ENCODE measurements at regions not wholly inside any gene's neighbourhood (a gene's known extent, or its start where the extent isn't known, plus 50 kb on each side); places are given as distances from the start of the nearest gene placed in this dataset.

DNA sequence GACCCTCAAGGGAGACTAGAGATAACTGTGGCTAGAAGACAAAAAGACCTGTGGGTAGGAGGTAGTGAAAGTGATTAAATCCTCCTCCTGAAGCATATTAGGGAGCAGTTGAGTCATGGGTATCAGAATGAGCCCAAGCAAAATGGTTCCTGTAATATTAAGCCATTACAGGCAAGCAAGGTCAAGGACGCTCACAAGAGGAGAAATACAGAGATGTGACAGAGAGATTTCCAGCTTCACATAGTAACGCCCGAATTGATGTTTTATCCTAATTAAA, 77.7 kb downstream of the FAM76B start:
- H3K27ac ChIP-seq = no peak overlapping the region
- TF ChIP-seq, protein P1, sequence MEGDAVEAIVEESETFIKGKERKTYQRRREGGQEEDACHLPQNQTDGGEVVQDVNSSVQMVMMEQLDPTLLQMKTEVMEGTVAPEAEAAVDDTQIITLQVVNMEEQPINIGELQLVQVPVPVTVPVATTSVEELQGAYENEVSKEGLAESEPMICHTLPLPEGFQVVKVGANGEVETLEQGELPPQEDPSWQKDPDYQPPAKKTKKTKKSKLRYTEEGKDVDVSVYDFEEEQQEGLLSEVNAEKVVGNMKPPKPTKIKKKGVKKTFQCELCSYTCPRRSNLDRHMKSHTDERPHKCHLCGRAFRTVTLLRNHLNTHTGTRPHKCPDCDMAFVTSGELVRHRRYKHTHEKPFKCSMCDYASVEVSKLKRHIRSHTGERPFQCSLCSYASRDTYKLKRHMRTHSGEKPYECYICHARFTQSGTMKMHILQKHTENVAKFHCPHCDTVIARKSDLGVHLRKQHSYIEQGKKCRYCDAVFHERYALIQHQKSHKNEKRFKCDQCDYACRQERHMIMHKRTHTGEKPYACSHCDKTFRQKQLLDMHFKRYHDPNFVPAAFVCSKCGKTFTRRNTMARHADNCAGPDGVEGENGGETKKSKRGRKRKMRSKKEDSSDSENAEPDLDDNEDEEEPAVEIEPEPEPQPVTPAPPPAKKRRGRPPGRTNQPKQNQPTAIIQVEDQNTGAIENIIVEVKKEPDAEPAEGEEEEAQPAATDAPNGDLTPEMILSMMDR (IDR thresholded peaks at IDR 0.05) = no peak

DNA sequence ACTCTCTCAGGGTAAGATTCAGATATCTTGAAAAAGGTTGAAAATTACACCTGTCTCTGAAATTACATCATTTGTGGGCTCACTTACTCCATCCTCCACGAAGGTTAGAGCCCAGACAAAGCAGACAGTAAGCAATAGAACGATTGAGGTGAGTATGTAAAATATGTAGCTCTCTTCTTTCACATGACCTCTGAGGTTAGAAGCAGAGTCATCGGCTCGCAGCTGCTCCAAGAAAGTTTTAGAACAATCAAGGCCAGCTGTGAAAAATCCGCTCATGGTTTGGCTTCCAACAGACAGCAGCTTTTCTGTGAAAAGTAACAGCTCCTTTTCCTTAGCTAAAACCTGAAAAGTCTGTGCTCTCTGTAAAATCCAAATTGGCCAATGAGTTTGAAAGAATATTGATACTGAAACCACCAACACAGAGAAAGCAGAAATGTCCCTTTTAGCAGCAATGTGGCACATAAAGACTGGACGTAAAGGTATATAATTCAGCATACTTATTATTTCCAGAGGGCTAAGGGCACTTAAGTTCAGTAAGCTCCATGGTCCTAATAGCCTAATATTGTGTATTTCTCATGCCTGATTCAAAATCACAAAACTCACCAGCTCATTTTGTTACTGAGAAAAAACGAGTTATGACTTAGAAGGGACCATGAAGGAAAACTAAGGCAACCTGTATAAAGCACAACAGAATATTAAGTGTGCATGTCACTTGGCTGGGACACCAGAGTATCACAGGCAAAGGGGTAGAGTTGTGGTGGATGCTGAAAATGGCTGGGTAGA, 78.2 kb downstream of the FAM76B start:
- no peak for DNase-seq
- Histone ChIP-seq H3K27me3 (no peaks in the 10 kb centered on the region), H3K9me3 (no peaks in the 10 kb centered on the region), H3K36me3 (no peaks in the 10 kb centered on the region), H3K27ac (no peak overlapping the region), H3K4me1 (no peaks in the 10 kb centered on the region), H3K4me3 (no peak overlapping the region), H3K9ac (ENCODE audit: low read depth in 2 of 2, low read length in 2 of 2) (no peak overlapping the region)
- intact Hi-C loops (cut with DNase I) = loop anchor here (10.0 kb wide), 1 partner anchor 647 kb away; the partner anchor contains the start of gene SRSF8
- TF ChIP-seq, protein P1 (IDR thresholded peaks at IDR 0.05) = no peak

More for the DNA sequence above, 77.7 kb downstream of the FAM76B start:
- Histone ChIP-seq H3K27me3 (no peaks in the 10 kb centered on the region), H3K4me1 (no peaks in the 10 kb centered on the region), H3K9me3 (no peaks in the 10 kb centered on the region), H3K36me3 (no peaks in the 10 kb centered on the region), H3K4me3 (no peak overlapping the region), H3K9ac (ENCODE audit: low read depth in 2 of 2, low read length in 2 of 2) (no peak overlapping the region)
- intact Hi-C loops (cut with DNase I) = loop anchor here (10.0 kb wide), 1 partner anchor 647 kb away; the partner anchor contains the start of gene SRSF8
- no peak for DNase-seq

DNA sequence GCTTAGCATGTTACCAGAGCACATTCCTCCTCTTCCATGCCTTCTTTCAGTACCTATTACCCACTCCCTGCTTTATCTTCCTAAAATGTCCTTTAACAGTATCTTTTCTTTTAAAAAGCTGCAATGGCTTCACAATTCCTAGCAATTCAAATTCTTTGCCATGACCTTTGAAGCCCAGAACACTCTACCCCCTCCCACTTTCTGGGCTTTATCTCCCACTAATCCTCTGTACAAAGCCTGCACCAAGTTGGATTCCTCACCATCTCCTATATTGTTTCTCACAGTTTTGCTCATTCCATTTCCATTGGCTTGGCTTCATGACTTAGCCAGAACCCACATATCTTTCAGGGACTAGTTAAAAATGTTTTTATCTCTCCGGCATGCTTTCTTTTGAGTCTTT, 80.9 kb downstream of the FAM76B start:
- Histone ChIP-seq H3K27ac (no peak overlapping the region), H3K4me1 (no peaks in the 10 kb centered on the region), H3K9me3 (no peaks in the 10 kb centered on the region), H3K27me3 (no peaks in the 10 kb centered on the region), H3K4me3 (no peak overlapping the region), H3K36me3 (no peaks in the 10 kb centered on the region), H3K9ac (ENCODE audit: low read depth in 2 of 2, low read length in 2 of 2) (no peak overlapping the region)
- TF ChIP-seq, protein P1 (IDR thresholded peaks at IDR 0.05) = no peak
- intact Hi-C loops (cut with DNase I) = loop anchor here (5.0 kb wide), 1 partner anchor 54 kb away; no protein-coding TSS in a partner anchor
- DNase-seq = no peak

DNA sequence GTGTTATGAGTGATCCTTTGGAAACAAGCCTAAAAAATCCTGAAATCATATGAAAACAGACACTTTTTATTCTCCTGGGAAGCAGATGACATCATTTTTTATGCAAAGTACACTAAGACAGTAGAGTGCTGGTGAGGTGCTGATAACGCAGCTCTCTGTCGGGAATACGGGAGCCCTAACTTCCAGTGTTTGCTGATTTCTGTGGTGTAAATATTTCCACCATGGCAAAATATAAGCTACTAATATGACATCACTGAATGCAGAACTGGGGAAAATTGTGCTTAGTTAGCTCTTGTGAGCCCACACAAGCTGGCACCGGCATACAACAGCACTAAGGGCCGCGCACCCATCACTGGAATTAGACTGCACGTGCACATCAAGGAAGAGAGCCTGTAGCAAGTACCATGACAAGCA, 82.6 kb downstream of the FAM76B start:
- Histone ChIP-seq H3K9me3 (no peaks in the 10 kb centered on the region), H3K4me3 (no peak overlapping the region), H3K27ac (no peak overlapping the region), H3K4me1 (no peaks in the 10 kb centered on the region), H3K9ac (ENCODE audit: low read depth in 2 of 2, low read length in 2 of 2) (no peak overlapping the region), H3K27me3 (no peaks in the 10 kb centered on the region), H3K36me3 (no peaks in the 10 kb centered on the region)
- DNase-seq = no peak
- TF ChIP-seq, protein P1 (IDR thresholded peaks at IDR 0.05) = no peak
- intact Hi-C loops (cut with DNase I) = loop anchor here (5.0 kb wide), 1 partner anchor 55 kb away; no protein-coding TSS in a partner anchor

DNA sequence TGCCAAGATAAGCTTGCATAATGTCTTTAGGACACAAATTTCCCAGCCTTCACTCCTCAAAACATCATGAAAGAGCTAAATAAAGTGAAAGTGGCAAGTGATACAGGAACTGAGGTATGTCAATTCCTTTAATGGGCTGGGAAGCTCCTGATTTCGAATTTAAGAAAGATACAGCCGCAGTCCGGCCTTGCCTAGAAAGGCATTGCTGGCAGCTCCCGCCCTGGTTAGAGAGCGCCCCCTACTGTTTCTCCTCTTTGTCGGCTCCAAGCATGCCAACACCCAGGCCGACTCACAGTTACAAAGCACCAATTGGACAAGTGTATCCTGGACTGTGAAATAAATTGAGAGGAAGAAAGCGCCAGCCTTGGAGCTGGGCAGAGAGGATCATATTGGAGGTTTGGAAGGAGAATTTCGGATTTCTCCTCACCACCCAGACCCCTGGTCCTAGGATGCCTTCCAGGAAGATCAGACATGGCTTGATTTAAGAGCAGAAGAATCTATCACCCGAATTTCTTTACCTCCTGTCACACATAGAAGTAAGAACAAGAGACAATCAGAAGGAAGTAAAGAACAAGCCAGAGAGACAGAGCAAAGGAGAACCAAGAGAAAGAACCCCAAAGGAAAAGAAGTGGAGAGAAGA, 84.0 kb downstream of the FAM76B start:
- DNase-seq = peak; percentile 91
- no peaks in the 10 kb centered on the region for H3K4me1 ChIP-seq

More for the DNA sequence above, 84.0 kb downstream of the FAM76B start:
- Histone ChIP-seq H3K4me3 (no peak overlapping the region), H3K9ac (ENCODE audit: low read depth in 2 of 2, low read length in 2 of 2) (no peak overlapping the region), H3K9me3 (no peaks in the 10 kb centered on the region), H3K36me3 (no peaks in the 10 kb centered on the region), H3K27me3 (no peaks in the 10 kb centered on the region), H3K27ac (no peak overlapping the region)
- TF ChIP-seq, protein P1 (IDR thresholded peaks at IDR 0.05) = peak; percentile 92
- intact Hi-C loops (cut with DNase I) = loop anchor here (2.0 to 5.0 kb wide), 2 partner anchors 57 to 553 kb away; no protein-coding TSS in a partner anchor

Data from colonic mucosa (tissue), 4 donors.